Heart right ventricle (tissue), 16 donors: ENCODE measurements at regions not wholly inside any gene's neighbourhood (a gene's known extent, or its start where the extent isn't known, plus 50 kb on each side); places are given as distances from the start of the nearest gene placed in this dataset.
A peak's percentile ranks its signal among the peaks of the same experiment; 100 is the strongest.

Experiments
- ATAC-seq, 8 donors: fragments of 200-7000 bp; cut with Tn5 transposase; one replicate each; pipeline ENCODE4 v1.9.1; 2020; ENCODE audit warnings: mild to moderate bottlenecking in 8 of 8, moderate library complexity in 8 of 8, moderate number of reproducible peaks in 1 of 8
- DNase-seq, 2 donors: peaks; one replicate each; pipeline ENCODE4 v3.0.0-alpha.2; 2020
- H3K27ac ChIP-seq, 10 donors: fragments of 200-600 bp; sonication (generic) in 2 of 10; one replicate each; pipeline versions ENCODE4 v1.5.0 to v1.8.0; 2020 to 2022; ENCODE audit warnings: mild to moderate bottlenecking in 3 of 10
- H3K27me3 ChIP-seq, 7 donors: fragments of 200-600 bp; one replicate each; pipeline ENCODE4 v1.8.0; 2021 to 2022; ENCODE audit warnings: mild to moderate bottlenecking in 2 of 7
- H3K36me3 ChIP-seq, 9 donors: fragments of 200-600 bp; sonication (generic) in 1 of 9; one replicate each; pipeline versions ENCODE4 v1.5.0 to v1.8.0; 2020 to 2022; ENCODE audit warnings: mild to moderate bottlenecking in 2 of 9
- H3K4me1 ChIP-seq, 9 donors: fragments of 200-600 bp; sonication (generic) in 1 of 9; one replicate each; pipeline versions ENCODE4 v1.5.0 to v1.8.0; 2020 to 2022; ENCODE audit warnings: mild to moderate bottlenecking in 4 of 9
- H3K4me3 ChIP-seq, 10 donors: fragments of 200-600 bp; sonication (generic) in 2 of 10; one replicate each; pipeline versions ENCODE4 v1.5.0 to v1.8.0; 2020 to 2022; ENCODE audit warnings: mild to moderate bottlenecking in 7 of 10, moderate library complexity in 2 of 10
- H3K9me3 ChIP-seq, 11 donors: fragments of 200-600 bp in 10 of 11; sonication (generic) in 2 of 11; one replicate each; pipeline versions ENCODE4 v1.5.0 to v1.8.0; 2013 to 2022; ENCODE audit warnings: mild to moderate bottlenecking in 2 of 11, control low read depth in 1 of 11, moderate library complexity in 1 of 11
- WGBS, 2 donors: extraction: QIAGEN DNeasy Blood & Tissue Kit; methylation state at CpG; one replicate each; pipeline ENCODE4 v1.1.7; 2013; ENCODE audit warnings: inconsistent platforms in 1 of 2; 5-methylcytosine and 5-hydroxymethylcytosine counted together
- intact Hi-C, 10 donors: fragments of 100-400 bp; cut with DNase I; formaldehyde crosslinking; loops; one replicate each; pipeline versions ENCODE4 v1.11.1 to v1.14.2; 2022
- TF ChIP-seq, protein P1 (sequence below), 9 donors: fragments of 200-600 bp; sonication (generic) in 2 of 9; IDR thresholded peaks; one replicate each; pipeline versions ENCODE4 v1.5.0 to v1.8.0; 2021 to 2022; ENCODE audit warnings: antibody characterized with exemption in 9 of 9, mild to moderate bottlenecking in 5 of 9, moderate library complexity in 1 of 9
- donor health status: Arrhythmogenic right ventricular cardiomyopathy.
- donor health status: ischemic (EF 13 %, LVEDD 7.1; RV severe dilation, severe dysfunction).
- donor health status: healthy with polysubstance abuse.
- donor health status: DM: no; HTN: yes; CAD: no.
- donor health status: DM: no; HTN: no; CAD: no.
- donor health status: ischemic (EF 25% LVEDD 6.9; RV normal size, moderate dysfunction).
- donor health status: ischemic (EF 25% LVEDD 5.7; RV mildly dilated, moderate dysfunction).
- donor health status: healthy.
- donor health status: DM: yes; HTN: yes; CAD: no.
- donor health status: Ischemic cardiomyopathy.
- donor health status: ischemic (EF 35%, LVEDD 5.7; RV mildly dilated, moderate dysfunction).
- donor health status: nonischemic (EF 11% LVEDD 7.7; RV severe dilation, severe dysfunction).
- donor health status: DM: yes; HTN: yes; CAD: no.
- donor health status: PGD.
- donor health status: ischemic (EF 29% LVEDD 5.4; RV normal size, mild dysfunction).
- donor health status: nonischemic (EF 23%, LVEDD 6.1; RV moderate dilation, normal function).

DNA sequence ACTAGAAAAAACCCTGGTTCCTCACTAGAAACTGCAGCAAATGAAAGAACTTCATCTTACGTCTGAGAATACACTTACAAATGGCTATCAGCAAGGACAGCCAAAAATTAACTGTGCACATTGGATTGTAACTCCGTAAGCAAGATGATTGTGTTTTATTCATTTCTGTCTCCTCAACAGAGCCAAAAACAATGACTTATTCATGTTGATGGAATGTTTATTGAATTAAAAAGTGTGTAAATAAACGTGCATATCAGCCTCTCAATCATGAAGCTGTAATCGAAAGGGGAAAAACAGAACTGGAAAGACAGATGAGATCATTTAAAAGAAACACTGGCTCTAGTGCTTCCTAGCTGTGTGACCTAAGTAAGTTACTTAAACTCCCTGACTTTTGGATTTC, 307.5 kb upstream of the ZC3H12C start:
- WGBS, 2 donors, result 41 to 56% methylated on average over 4 of the region's 4 CpGs
- ATAC-seq (peak in 1 of 8 donors; percentile 38), DNase-seq (no peak)
- Histone ChIP-seq H3K27ac (peak overlapping the region in 1 of 10 donors; percentile 5), H3K9me3 (no peaks in the 10 kb centered on the region), H3K4me3 (no peak overlapping the region), H3K4me1 (no peaks in the 10 kb centered on the region), H3K36me3 (no peaks in the 10 kb centered on the region), H3K27me3 (peaks cover 0 to 3% (median 0%) of the 10 kb centered on the region in 7 donors)
- intact Hi-C loops, result no loop called here
- TF ChIP-seq, protein P1, sequence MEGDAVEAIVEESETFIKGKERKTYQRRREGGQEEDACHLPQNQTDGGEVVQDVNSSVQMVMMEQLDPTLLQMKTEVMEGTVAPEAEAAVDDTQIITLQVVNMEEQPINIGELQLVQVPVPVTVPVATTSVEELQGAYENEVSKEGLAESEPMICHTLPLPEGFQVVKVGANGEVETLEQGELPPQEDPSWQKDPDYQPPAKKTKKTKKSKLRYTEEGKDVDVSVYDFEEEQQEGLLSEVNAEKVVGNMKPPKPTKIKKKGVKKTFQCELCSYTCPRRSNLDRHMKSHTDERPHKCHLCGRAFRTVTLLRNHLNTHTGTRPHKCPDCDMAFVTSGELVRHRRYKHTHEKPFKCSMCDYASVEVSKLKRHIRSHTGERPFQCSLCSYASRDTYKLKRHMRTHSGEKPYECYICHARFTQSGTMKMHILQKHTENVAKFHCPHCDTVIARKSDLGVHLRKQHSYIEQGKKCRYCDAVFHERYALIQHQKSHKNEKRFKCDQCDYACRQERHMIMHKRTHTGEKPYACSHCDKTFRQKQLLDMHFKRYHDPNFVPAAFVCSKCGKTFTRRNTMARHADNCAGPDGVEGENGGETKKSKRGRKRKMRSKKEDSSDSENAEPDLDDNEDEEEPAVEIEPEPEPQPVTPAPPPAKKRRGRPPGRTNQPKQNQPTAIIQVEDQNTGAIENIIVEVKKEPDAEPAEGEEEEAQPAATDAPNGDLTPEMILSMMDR (IDR thresholded peaks at IDR 0.05), result no peak

DNA sequence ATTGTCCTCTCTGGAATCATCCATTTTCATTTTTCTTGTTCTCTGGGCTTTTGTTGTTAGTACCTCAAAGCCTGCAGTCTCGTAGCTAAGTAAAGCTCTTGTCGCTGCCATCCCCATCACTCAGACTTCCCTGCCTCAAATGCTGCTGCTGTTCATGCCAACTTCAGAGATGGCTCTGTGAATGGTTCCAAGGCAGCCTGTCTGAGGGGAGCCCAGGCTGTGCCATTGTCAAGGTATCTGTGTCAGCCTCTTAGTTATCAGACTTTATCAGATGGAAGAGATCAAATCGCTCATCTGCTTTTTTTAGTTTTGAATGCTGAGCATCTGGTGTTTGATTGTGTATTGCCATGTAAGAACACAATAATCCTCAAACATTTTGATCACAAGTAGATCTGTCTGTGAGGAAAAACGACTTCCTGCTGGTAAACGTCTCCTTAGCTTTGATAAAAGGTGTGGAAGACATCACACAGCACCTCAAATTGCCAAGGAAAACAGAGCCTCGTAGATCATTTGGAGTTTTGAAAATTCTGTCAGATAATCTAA, 304.2 kb upstream of the ZC3H12C start:
- Histone ChIP-seq H3K27ac (no peak overlapping the region), H3K9me3 (no peaks in the 10 kb centered on the region), H3K27me3 (peaks cover 0 to 3% (median 0%) of the 10 kb centered on the region in 7 donors), H3K4me3 (no peak overlapping the region), H3K36me3 (no peaks in the 10 kb centered on the region), H3K4me1 (no peaks in the 10 kb centered on the region)
- WGBS, 2 donors, result 57 to 68% methylated on average over 6 of the region's 6 CpGs
- DNase-seq, result no peak
- no peak for ATAC-seq
- intact Hi-C loops, result no loop called here
- TF ChIP-seq, protein P1 (IDR thresholded peaks at IDR 0.05), result no peak

- Histone ChIP-seq H3K9me3 (no peaks in the 10 kb centered on the region), H3K27ac (no peak overlapping the region), H3K27me3 (peaks cover 0 to 3% (median 0%) of the 10 kb centered on the region in 7 donors), H3K4me1 (no peaks in the 10 kb centered on the region), H3K4me3 (no peak overlapping the region), H3K36me3 (no peaks in the 10 kb centered on the region)
- ATAC-seq (no peak), DNase-seq (no peak)
- intact Hi-C loops, result no loop called here
- TF ChIP-seq, protein P1 (IDR thresholded peaks at IDR 0.05), result no peak
- 49% methylated on average over 1 of the region's 1 CpG for WGBS, 2 donors
These were observed 303.3 kb upstream of the ZC3H12C start for GRCh38 chr11:109789901-109790300.

GRCh38 chr11:109791337-109791736, 301.9 kb upstream of the ZC3H12C start:
- intact Hi-C loops, result no loop called here
- Histone ChIP-seq H3K27ac (no peak overlapping the region), H3K4me1 (no peaks in the 10 kb centered on the region), H3K36me3 (no peaks in the 10 kb centered on the region), H3K4me3 (no peak overlapping the region), H3K9me3 (no peaks in the 10 kb centered on the region), H3K27me3 (peaks cover 0 to 3% (median 0%) of the 10 kb centered on the region in 7 donors)
- ATAC-seq (no peak), DNase-seq (no peak)
- 86% methylated on average over 2 of the region's 2 CpGs for WGBS, 2 donors
- TF ChIP-seq, protein P1 (IDR thresholded peaks at IDR 0.05), result no peak
